ENCODE measurements at regions not wholly inside any gene's neighbourhood (a gene's known extent, or its start where the extent isn't known, plus 50 kb on each side); places are given as distances from the start of the nearest gene placed in this dataset.

- ChIA-PET CTCF (no interaction called here), POLR2A (no interaction called here)
- no peak overlapping the region for H3K4me3 ChIP-seq (ENCODE audit: low read depth, low read length)
- no peak for DNase-seq (ENCODE audit: low read depth, low spot score)
- no peak for TF ChIP-seq CTCF (IDR thresholded peaks at IDR 0.05; ENCODE audit: insufficient read depth, low read length, missing control alignments)
Measured at GRCh38 chr3:139258276-139258675, 85.5 kb upstream of the MRPS22 start.

- ChIA-PET CTCF (no interaction called here), POLR2A (no interaction called here)
- TF ChIP-seq CTCF (IDR thresholded peaks at IDR 0.05; ENCODE audit: insufficient read depth, low read length, missing control alignments): no peak
- no peak for DNase-seq (ENCODE audit: low read depth, low spot score)
- no peak overlapping the region for H3K4me3 ChIP-seq (ENCODE audit: low read depth, low read length)
Measured at GRCh38 chr3:139259398-139259797, 84.4 kb upstream of the MRPS22 start.

- TF ChIP-seq CTCF (IDR thresholded peaks at IDR 0.05; ENCODE audit: insufficient read depth, low read length, missing control alignments): no peak
- H3K4me3 ChIP-seq (ENCODE audit: low read depth, low read length): no peak overlapping the region
- POLR2A ChIA-PET: no interaction called here
- no peak for DNase-seq (ENCODE audit: low read depth, low spot score)
- CTCF ChIA-PET: no interaction called here
Measured at GRCh38 chr3:139260041-139260486, 83.8 kb upstream of the MRPS22 start.

- no peak for DNase-seq (ENCODE audit: low read depth, low spot score)
- no peak for TF ChIP-seq CTCF (IDR thresholded peaks at IDR 0.05; ENCODE audit: insufficient read depth, low read length, missing control alignments)
- POLR2A ChIA-PET: no interaction called here
- H3K4me3 ChIP-seq (ENCODE audit: low read depth, low read length): no peak overlapping the region
- CTCF ChIA-PET: no interaction called here
Measured at GRCh38 chr3:139260793-139261736, 82.8 kb upstream of the MRPS22 start.

- CTCF ChIA-PET: no interaction called here
- no peak overlapping the region for H3K4me3 ChIP-seq (ENCODE audit: low read depth, low read length)
- no peak for DNase-seq (ENCODE audit: low read depth, low spot score)
- no peak for TF ChIP-seq CTCF (IDR thresholded peaks at IDR 0.05; ENCODE audit: insufficient read depth, low read length, missing control alignments)
- POLR2A ChIA-PET: no interaction called here
Measured at GRCh38 chr3:139261754-139262586, 81.8 kb upstream of the MRPS22 start.

GRCh38 chr3:139263798-139264197 is 80.0 kb upstream of the MRPS22 start:
- DNase-seq (ENCODE audit: low read depth, low spot score): no peak
- ChIA-PET POLR2A (no interaction called here), CTCF (no interaction called here)
- H3K4me3 ChIP-seq (ENCODE audit: low read depth, low read length): no peak overlapping the region
- no peak for TF ChIP-seq CTCF (IDR thresholded peaks at IDR 0.05; ENCODE audit: insufficient read depth, low read length, missing control alignments)
